Neural crest cell (in vitro differentiated cells): ENCODE measurements at regions not wholly inside any gene's neighbourhood (a gene's known extent, or its start where the extent isn't known, plus 50 kb on each side); places are given as distances from the start of the nearest gene placed in this dataset.

ENCODE experiments used
- DNase-seq: peaks from one replicate; pipeline ENCODE4 v3.0.0; 2021; ENCODE audit warnings: low read depth, mixed read lengths, low spot score
- H3K27ac Mint-ChIP-seq: one replicate; pipeline ENCODE4 v1.8.0; 2021; ENCODE audit warnings: mild to moderate bottlenecking, mixed read lengths; ENCODE audit not compliant: unreplicated experiment
- H3K27me3 Mint-ChIP-seq: 2 replicates; pipeline ENCODE4 v1.8.0; 2021; ENCODE audit warnings: low read depth, mild to moderate bottlenecking, mixed read lengths
- H3K36me3 Mint-ChIP-seq: 2 replicates; pipeline ENCODE4 v1.8.0; 2021; ENCODE audit warnings: low read depth, mild to moderate bottlenecking, mixed read lengths
- H3K4me1 Mint-ChIP-seq: 2 replicates; pipeline ENCODE4 v1.8.0; 2021; ENCODE audit warnings: mixed read lengths
- H3K4me3 Mint-ChIP-seq: one replicate; pipeline ENCODE4 v1.8.0; 2021; ENCODE audit warnings: mild to moderate bottlenecking, mixed read lengths
- H3K9me3 Mint-ChIP-seq: 2 replicates; pipeline ENCODE4 v1.8.0; 2021; ENCODE audit warnings: mixed read lengths
- TF ChIP-seq, protein P1 (sequence below): fragments of 200-600 bp; sonication (generic); conservative IDR thresholded peaks from 2 replicates; pipeline ENCODE4 v1.5.0; 2021; ENCODE audit warnings: antibody characterized with exemption, mild to moderate bottlenecking

- Mint-ChIP-seq H3K36me3 (peaks cover 7% of the 10 kb centered on the region), H3K27ac (no peak overlapping the region), H3K27me3 (no peaks in the 10 kb centered on the region), H3K9me3 (peaks cover 10% of the 10 kb centered on the region), H3K4me3 (no peak overlapping the region), H3K4me1 (peaks cover 46% of the 10 kb centered on the region)
- TF ChIP-seq, protein P1, sequence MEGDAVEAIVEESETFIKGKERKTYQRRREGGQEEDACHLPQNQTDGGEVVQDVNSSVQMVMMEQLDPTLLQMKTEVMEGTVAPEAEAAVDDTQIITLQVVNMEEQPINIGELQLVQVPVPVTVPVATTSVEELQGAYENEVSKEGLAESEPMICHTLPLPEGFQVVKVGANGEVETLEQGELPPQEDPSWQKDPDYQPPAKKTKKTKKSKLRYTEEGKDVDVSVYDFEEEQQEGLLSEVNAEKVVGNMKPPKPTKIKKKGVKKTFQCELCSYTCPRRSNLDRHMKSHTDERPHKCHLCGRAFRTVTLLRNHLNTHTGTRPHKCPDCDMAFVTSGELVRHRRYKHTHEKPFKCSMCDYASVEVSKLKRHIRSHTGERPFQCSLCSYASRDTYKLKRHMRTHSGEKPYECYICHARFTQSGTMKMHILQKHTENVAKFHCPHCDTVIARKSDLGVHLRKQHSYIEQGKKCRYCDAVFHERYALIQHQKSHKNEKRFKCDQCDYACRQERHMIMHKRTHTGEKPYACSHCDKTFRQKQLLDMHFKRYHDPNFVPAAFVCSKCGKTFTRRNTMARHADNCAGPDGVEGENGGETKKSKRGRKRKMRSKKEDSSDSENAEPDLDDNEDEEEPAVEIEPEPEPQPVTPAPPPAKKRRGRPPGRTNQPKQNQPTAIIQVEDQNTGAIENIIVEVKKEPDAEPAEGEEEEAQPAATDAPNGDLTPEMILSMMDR: no peak
- DNase-seq: no peak
Measured at GRCh38 chr3:177484926-177485325, 287.6 kb upstream of the TBL1XR1 start.

DNA sequence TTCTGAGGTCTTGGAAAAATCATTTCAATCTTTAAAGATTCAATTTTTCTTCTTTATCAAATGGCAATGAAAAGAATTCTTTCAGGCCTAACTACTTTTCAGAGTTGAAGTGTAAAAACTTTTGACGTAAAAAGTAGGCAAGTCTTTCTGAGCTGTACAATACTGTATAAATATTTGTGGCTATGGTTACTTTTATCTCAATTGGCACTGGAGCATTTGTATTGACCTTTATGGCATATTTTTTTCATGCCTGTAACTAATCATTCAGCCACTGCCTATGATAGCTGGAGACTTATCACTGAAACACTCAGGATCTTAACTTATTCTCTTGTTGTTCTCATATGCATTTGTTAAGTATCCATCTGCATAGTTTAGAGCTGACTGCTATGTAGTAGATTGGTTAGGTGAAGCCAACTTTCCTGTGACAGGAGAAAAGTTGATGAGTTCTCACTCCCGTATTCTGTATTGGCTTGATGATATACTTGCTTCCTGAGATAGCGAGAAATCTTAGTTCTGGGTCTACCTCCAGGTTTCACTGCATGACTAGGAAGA, 290.4 kb upstream of the TBL1XR1 start:
- peaks cover 7% of the 10 kb centered on the region for H3K36me3 Mint-ChIP-seq
- DNase-seq: no peak
- H3K27me3 Mint-ChIP-seq: no peaks in the 10 kb centered on the region
- H3K9me3 Mint-ChIP-seq: peaks cover 7% of the 10 kb centered on the region
- H3K4me1 Mint-ChIP-seq: peaks cover 51% of the 10 kb centered on the region
- no peak overlapping the region for H3K4me3 Mint-ChIP-seq
- TF ChIP-seq, protein P1: no peak
- peak overlapping the region; percentile 60 for H3K27ac Mint-ChIP-seq

DNA sequence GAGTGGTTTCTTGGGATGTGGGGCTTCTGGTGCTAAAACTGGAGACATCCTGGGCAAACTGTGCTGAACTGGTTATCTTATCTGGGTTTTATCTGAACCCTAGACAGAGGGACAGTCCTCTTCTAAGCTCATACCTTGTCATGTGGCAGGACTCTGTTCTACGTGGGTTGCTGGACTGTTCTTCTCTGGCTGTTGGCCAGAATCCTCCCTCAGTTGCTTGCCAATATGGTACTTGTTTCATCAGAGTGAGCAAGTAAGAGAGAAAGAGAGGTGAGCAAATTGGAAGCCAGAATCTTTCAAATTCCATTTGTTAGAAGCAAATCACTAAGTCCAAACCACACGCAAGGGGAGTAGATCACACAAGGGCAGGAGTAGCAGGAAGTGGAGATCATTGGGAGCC, 291.5 kb upstream of the TBL1XR1 start:
- no peak for DNase-seq
- no peak overlapping the region for H3K4me3 Mint-ChIP-seq
- TF ChIP-seq, protein P1: no peak
- H3K4me1 Mint-ChIP-seq: peaks cover 50% of the 10 kb centered on the region
- peaks cover 7% of the 10 kb centered on the region for H3K36me3 Mint-ChIP-seq
- no peaks in the 10 kb centered on the region for H3K27me3 Mint-ChIP-seq
- H3K9me3 Mint-ChIP-seq: peaks cover 7% of the 10 kb centered on the region
- H3K27ac Mint-ChIP-seq: no peak overlapping the region

GRCh38 chr3:177490626-177491025, 293.3 kb upstream of the TBL1XR1 start:
- H3K4me3 Mint-ChIP-seq: peak overlapping the region; percentile 79
- peak overlapping the region; percentile 93 for H3K27ac Mint-ChIP-seq
- no peak for DNase-seq
- H3K36me3 Mint-ChIP-seq: no peaks in the 10 kb centered on the region
- peaks cover 2% of the 10 kb centered on the region for H3K9me3 Mint-ChIP-seq
- TF ChIP-seq, protein P1: no peak
- H3K4me1 Mint-ChIP-seq: peaks cover 56% of the 10 kb centered on the region
- H3K27me3 Mint-ChIP-seq: no peaks in the 10 kb centered on the region

DNA sequence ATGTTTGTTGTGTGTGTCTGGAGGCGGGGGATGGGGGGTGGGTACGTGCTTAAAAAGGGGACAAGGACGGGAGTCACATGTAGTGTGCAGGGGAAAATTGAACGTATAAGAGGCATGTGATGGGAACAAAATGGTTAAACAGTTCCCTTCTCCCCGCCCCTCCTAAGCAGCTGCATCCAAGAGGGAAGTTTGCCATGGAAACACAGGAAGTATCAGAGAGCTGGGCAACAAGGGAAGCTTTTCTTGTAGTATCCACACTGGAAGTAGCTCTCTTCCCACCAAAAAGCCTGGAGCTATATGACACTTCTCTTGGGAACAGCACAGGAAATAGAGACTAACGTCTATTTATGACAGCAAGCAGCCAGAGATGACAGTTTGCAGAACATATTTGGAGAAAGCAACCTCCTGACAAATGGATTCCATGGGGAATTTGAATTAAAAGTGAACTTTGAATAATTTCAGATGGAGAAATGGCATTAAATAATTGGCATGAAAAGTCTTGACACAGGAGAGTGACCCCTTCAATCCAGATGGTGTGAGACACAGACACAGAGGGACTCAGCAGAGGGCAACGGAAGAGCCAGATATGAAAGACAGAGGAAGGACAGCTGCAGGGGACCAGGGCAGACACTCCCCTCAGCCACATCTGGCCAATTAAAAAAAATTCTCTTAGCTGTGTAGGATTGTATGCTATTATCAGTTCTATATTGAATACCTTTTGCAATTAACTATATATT, 294.2 kb upstream of the TBL1XR1 start:
- peaks cover 2% of the 10 kb centered on the region for H3K9me3 Mint-ChIP-seq
- H3K4me1 Mint-ChIP-seq: peaks cover 61% of the 10 kb centered on the region
- peak overlapping the region; percentile 79 for H3K4me3 Mint-ChIP-seq
- H3K27me3 Mint-ChIP-seq: no peaks in the 10 kb centered on the region
- no peak for DNase-seq
- TF ChIP-seq, protein P1: no peak
- H3K27ac Mint-ChIP-seq: peak overlapping the region; percentile 93
- no peaks in the 10 kb centered on the region for H3K36me3 Mint-ChIP-seq
